Uterus (tissue), 3 donors: ENCODE measurements at regions not wholly inside any gene's neighbourhood (a gene's known extent, or its start where the extent isn't known, plus 50 kb on each side); places are given as distances from the start of the nearest gene placed in this dataset.

Source experiments
- DNase-seq, 2 donors: peaks; one replicate each; pipeline ENCODE4 v3.0.0-alpha.2; 2019 to 2020
- H3K27ac ChIP-seq, 2 donors: fragments of 200-600 bp; sonication (generic); 1 replicate in 1 of 2; 2 replicates in 1 of 2; pipeline ENCODE4 v1.5.1; 2016 to 2018
- H3K27me3 ChIP-seq, 2 donors: fragments of 200-600 bp; sonication (generic); one replicate each; pipeline ENCODE4 v1.5.1; 2018 to 2019; ENCODE audit warnings: control low read depth in 1 of 2
- H3K36me3 ChIP-seq, 2 donors: fragments of 200-600 bp; sonication (generic); one replicate each; pipeline ENCODE4 v1.5.1; 2019; ENCODE audit warnings: control low read depth in 1 of 2
- H3K4me1 ChIP-seq, 2 donors: fragments of 200-600 bp; sonication (generic); one replicate each; pipeline ENCODE4 v1.5.1; 2018 to 2019; ENCODE audit warnings: control low read depth in 1 of 2
- H3K4me3 ChIP-seq, 2 donors: fragments of 200-600 bp; sonication (generic); 1 replicate in 1 of 2; 2 replicates in 1 of 2; pipeline ENCODE4 v1.5.1; 2018 to 2019; ENCODE audit warnings: mild to moderate bottlenecking in 1 of 2
- H3K9me3 ChIP-seq, 2 donors: fragments of 200-600 bp; sonication (generic); one replicate each; pipeline ENCODE4 v1.5.1; 2019; ENCODE audit warnings: control low read depth in 1 of 2
- POLR2A ChIP-seq, 2 donors: fragments of 450-650 bp; IDR thresholded peaks; one replicate each; pipeline ENCODE4 v1.6.1; 2016; ENCODE audit warnings: antibody characterized with exemption in 2 of 2, mild to moderate bottlenecking in 1 of 2, moderate library complexity in 1 of 2
- intact Hi-C: fragments of 100-400 bp; cut with DNase I; formaldehyde crosslinking; loops from one replicate; pipeline ENCODE4 v1.15.1; 2023; ENCODE audit warnings: low total_unique reads
- TF ChIP-seq, protein P1 (sequence below), 4 experiments: fragments of 200-600 bp in 2 of 4; fragments of 450-650 bp in 2 of 4; sonication (generic) in 2 of 4; IDR thresholded peaks; one replicate each; pipeline ENCODE4 v1.5.1; 2016 to 2019; ENCODE audit warnings: antibody characterized with exemption in 4 of 4, mild to moderate bottlenecking in 2 of 4, moderate library complexity in 1 of 4
- donor health status: DM: yes; HTN: yes; CAD: no.

DNA sequence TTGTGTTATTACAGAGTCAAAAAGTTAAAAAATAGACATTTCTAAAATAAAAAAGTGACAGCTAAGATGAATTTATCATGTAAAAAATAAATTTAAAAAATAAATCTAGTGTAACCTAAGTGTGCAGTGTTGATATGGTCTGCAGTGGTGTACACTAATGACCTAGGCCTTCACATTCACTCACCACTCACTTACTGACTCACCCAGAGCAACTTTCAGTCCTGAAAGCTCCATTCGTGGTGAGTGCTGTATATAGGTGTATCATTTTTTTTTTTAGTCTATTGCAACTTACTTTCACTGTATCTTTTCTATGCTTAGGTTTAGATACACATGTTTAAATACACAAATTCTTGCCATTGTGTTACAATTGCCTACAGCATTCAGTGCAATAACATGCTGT lies 459.4 kb upstream of the ROBO1 start:
- Histone ChIP-seq H3K4me1 (no peaks in the 10 kb centered on the region), H3K4me3 (no peak overlapping the region), H3K36me3 (no peaks in the 10 kb centered on the region), H3K9me3 (no peaks in the 10 kb centered on the region), H3K27me3 (no peaks in the 10 kb centered on the region), H3K27ac (no peak overlapping the region)
- TF ChIP-seq, protein P1, sequence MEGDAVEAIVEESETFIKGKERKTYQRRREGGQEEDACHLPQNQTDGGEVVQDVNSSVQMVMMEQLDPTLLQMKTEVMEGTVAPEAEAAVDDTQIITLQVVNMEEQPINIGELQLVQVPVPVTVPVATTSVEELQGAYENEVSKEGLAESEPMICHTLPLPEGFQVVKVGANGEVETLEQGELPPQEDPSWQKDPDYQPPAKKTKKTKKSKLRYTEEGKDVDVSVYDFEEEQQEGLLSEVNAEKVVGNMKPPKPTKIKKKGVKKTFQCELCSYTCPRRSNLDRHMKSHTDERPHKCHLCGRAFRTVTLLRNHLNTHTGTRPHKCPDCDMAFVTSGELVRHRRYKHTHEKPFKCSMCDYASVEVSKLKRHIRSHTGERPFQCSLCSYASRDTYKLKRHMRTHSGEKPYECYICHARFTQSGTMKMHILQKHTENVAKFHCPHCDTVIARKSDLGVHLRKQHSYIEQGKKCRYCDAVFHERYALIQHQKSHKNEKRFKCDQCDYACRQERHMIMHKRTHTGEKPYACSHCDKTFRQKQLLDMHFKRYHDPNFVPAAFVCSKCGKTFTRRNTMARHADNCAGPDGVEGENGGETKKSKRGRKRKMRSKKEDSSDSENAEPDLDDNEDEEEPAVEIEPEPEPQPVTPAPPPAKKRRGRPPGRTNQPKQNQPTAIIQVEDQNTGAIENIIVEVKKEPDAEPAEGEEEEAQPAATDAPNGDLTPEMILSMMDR (IDR thresholded peaks at IDR 0.05): no peak
- TF ChIP-seq POLR2A (IDR thresholded peaks at IDR 0.05): no peak
- no peak for DNase-seq
- intact Hi-C loops: no loop called here

DNA sequence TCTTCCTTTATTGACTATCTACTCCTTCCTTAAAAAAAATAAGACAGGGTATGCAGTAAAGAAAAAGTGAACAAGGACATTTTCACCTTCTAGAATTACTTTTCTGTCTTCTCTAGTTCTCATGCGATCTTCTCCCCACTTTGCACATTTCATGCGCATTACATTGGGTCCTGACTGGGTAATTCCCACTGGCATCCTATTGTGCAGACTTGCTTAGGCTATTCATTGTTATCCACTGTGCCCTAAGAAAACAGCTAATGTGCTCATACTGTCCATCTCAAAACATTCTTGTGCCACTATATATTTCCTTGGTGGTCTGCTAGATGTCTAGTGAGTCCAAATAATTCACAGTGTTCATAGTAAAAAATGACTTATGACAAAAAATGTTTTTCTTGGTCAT lies 447.4 kb upstream of the ROBO1 start:
- Histone ChIP-seq H3K9me3 (no peaks in the 10 kb centered on the region), H3K27ac (no peak overlapping the region), H3K36me3 (no peaks in the 10 kb centered on the region), H3K4me3 (no peak overlapping the region), H3K4me1 (no peaks in the 10 kb centered on the region), H3K27me3 (no peaks in the 10 kb centered on the region)
- DNase-seq: no peak
- TF ChIP-seq POLR2A (IDR thresholded peaks at IDR 0.05): no peak
- TF ChIP-seq, protein P1 (IDR thresholded peaks at IDR 0.05): no peak
- intact Hi-C loops: no loop called here

DNA sequence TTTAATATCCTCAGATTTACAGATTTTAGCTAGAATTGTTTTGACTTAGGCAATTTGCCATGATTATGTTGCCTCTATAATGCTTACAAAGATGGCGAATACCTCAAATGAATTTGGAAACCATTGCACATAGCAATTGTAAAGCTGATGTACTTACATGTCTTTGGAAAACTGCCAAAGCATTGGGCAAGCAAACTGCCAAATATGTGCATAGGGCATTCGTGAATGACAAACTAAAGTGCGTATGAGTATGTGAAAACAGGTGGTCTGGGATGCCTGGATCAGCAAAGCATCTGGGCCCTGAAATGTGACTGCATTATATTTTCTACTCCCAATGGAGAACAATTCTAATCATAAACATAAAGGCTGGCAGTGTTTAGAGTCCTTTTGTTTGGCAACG lies 445.3 kb upstream of the ROBO1 start:
- no peak for DNase-seq
- Histone ChIP-seq H3K4me3 (no peak overlapping the region), H3K27me3 (no peaks in the 10 kb centered on the region), H3K4me1 (no peaks in the 10 kb centered on the region), H3K9me3 (no peaks in the 10 kb centered on the region), H3K27ac (no peak overlapping the region), H3K36me3 (no peaks in the 10 kb centered on the region)
- intact Hi-C loops: no loop called here
- TF ChIP-seq, protein P1 (IDR thresholded peaks at IDR 0.05): no peak
- no peak for TF ChIP-seq POLR2A (IDR thresholded peaks at IDR 0.05)

DNA sequence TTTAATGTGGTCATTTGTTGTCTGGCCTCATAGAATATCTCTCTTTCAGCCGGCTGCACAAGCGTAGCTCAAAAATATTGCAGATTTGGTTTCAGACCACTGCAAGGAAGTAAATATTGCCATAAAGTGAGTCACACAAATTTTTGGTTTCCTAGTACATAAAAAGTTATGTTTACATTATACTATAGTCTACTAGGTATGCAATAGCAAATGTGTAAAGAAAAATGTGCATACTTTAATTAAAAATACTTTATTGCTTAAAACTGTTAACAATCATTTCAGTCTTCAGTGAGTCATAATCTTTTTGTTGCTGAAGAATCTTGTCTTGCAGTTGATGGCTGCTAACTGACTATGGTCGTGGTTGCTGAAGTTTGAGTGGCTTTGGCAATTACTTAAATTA lies 425.1 kb upstream of the ROBO1 start:
- Histone ChIP-seq H3K4me3 (no peak overlapping the region), H3K27ac (no peak overlapping the region), H3K36me3 (no peaks in the 10 kb centered on the region), H3K9me3 (no peaks in the 10 kb centered on the region), H3K27me3 (no peaks in the 10 kb centered on the region), H3K4me1 (no peaks in the 10 kb centered on the region)
- TF ChIP-seq, protein P1 (IDR thresholded peaks at IDR 0.05): no peak
- no peak for TF ChIP-seq POLR2A (IDR thresholded peaks at IDR 0.05)
- intact Hi-C loops: no loop called here
- DNase-seq: no peak

DNA sequence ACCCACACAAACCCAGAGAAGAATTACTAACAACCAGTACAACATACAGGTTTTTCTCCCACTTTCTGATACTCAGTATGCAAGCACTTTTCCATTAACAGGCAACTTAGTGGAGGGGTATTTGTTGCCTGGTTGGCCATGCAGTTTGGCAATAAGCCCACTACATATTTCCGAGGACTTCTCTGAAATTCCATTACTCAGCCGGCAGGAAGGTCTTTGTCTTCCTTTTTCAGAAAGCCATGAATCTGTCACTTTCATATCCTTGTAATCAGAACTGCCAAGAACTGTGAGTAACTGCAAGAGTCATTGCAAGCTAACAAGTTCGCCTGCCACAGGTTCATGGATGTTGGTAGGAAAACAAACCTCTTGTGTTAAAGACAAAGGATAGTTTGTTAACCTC lies 422.3 kb upstream of the ROBO1 start:
- Histone ChIP-seq H3K9me3 (no peaks in the 10 kb centered on the region), H3K4me1 (no peaks in the 10 kb centered on the region), H3K27ac (no peak overlapping the region), H3K4me3 (no peak overlapping the region), H3K27me3 (no peaks in the 10 kb centered on the region), H3K36me3 (no peaks in the 10 kb centered on the region)
- no peak for DNase-seq
- TF ChIP-seq, protein P1 (IDR thresholded peaks at IDR 0.05): no peak
- no peak for TF ChIP-seq POLR2A (IDR thresholded peaks at IDR 0.05)
- intact Hi-C loops: no loop called here
